SK-N-SH treated with all-trans-retinoic acid at 6 μM for 48 hours (cell line): ENCODE measurements at regions not wholly inside any gene's neighbourhood (a gene's known extent, or its start where the extent isn't known, plus 50 kb on each side); places are given as distances from the start of the nearest gene placed in this dataset.

Source experiments
- ATAC-seq: fragments of 200-7000 bp; cut with Tn5 transposase; 3 replicates; pipeline ENCODE4 v1.9.1; 2020; ENCODE audit warnings: mild to moderate bottlenecking, moderate library complexity
- ARNTL ChIP-seq: fragments of 450-650 bp; formaldehyde crosslinking; IDR thresholded peaks from 2 replicates; pipeline ENCODE4 v1.5.0; 2020; ENCODE audit warnings: low read depth, mild to moderate bottlenecking, moderate library complexity, borderline replicate concordance
- BACH2 ChIP-seq: fragments of 250-450 bp; sonication (Bioruptor Pico); IDR thresholded peaks from 2 replicates; pipeline ENCODE4 v1.9.0; 2021; ENCODE audit warnings: mild to moderate bottlenecking, borderline replicate concordance
- CSRNP3 ChIP-seq: fragments of 250-450 bp; sonication (Bioruptor Pico); IDR thresholded peaks from 2 replicates; pipeline ENCODE4 v1.5.1; 2021; ENCODE audit warnings: mild to moderate bottlenecking, moderate library complexity
- ESRRG ChIP-seq: fragments of 250-450 bp; sonication (Bioruptor Pico); IDR thresholded peaks from 2 replicates; pipeline ENCODE4 v1.6.1; 2021; ENCODE audit warnings: mild to moderate bottlenecking
- GLIS3 ChIP-seq: fragments of 250-450 bp; sonication (Bioruptor Pico); IDR thresholded peaks from 2 replicates; pipeline ENCODE4 v1.5.0; 2020; ENCODE audit warnings: mild to moderate bottlenecking, moderate library complexity
- ISL1 ChIP-seq: fragments of 250-450 bp; sonication (Bioruptor Pico); IDR thresholded peaks from 2 replicates; pipeline ENCODE4 v2.1.2; 2022; ENCODE audit warnings: mild to moderate bottlenecking, moderate library complexity
- OSR1 ChIP-seq: fragments of 250-450 bp; sonication (Bioruptor Pico); IDR thresholded peaks from 2 replicates; pipeline ENCODE4 v1.8.0; 2022; ENCODE audit warnings: moderate library complexity, mild to moderate bottlenecking, inconsistent platforms
- PATZ1 ChIP-seq: fragments of 250-450 bp; sonication (Bioruptor Pico); IDR thresholded peaks from 2 replicates; pipeline ENCODE4 v1.8.0; 2020; ENCODE audit warnings: mild to moderate bottlenecking, moderate library complexity, borderline replicate concordance
- POU6F1 ChIP-seq: fragments of 250-450 bp; sonication (Bioruptor Pico); IDR thresholded peaks from 2 replicates; pipeline ENCODE4 v1.8.0; 2021; ENCODE audit warnings: low read depth, mild to moderate bottlenecking, moderate library complexity, borderline replicate concordance
- PPARA ChIP-seq: fragments of 250-450 bp; sonication (Bioruptor Pico); IDR thresholded peaks from 2 replicates; pipeline ENCODE4 v1.5.0; 2020; ENCODE audit warnings: mild to moderate bottlenecking, borderline replicate concordance
- RARB ChIP-seq: fragments of 250-450 bp; sonication (Bioruptor Pico); IDR thresholded peaks from 2 replicates; pipeline ENCODE4 v1.8.0; 2021; ENCODE audit warnings: mild to moderate bottlenecking, moderate library complexity
- SNAI2 ChIP-seq: fragments of 250-450 bp; sonication (Bioruptor Pico); IDR thresholded peaks from 2 replicates; pipeline ENCODE4 v1.5.0; 2020; ENCODE audit warnings: mild to moderate bottlenecking, moderate library complexity
- TCF4 ChIP-seq: fragments of 250-450 bp; sonication (Bioruptor Pico); IDR thresholded peaks from 2 replicates; pipeline ENCODE4 v1.8.0; 2021; ENCODE audit warnings: mild to moderate bottlenecking, moderate library complexity, borderline replicate concordance
- TOX ChIP-seq: fragments of 250-450 bp; sonication (Bioruptor Pico); IDR thresholded peaks from 2 replicates; pipeline ENCODE4 v1.8.0; 2021; ENCODE audit warnings: mild to moderate bottlenecking, moderate library complexity, borderline replicate concordance
- ZFP3 ChIP-seq: fragments of 250-450 bp; sonication (Bioruptor Pico); IDR thresholded peaks from 2 replicates; pipeline ENCODE4 v1.5.0; 2020; ENCODE audit warnings: mild to moderate bottlenecking, moderate library complexity
- ZFP30 ChIP-seq: fragments of 450-650 bp; formaldehyde crosslinking; IDR thresholded peaks from 2 replicates; pipeline ENCODE4 v1.5.0; 2022; ENCODE audit warnings: mild to moderate bottlenecking, moderate library complexity
- ZNF565 ChIP-seq: fragments of 450-650 bp; formaldehyde crosslinking; conservative IDR thresholded peaks from 2 replicates; pipeline ENCODE4 v1.5.0; 2020; ENCODE audit warnings: low read depth, mild to moderate bottlenecking, moderate library complexity
- ZNF70 ChIP-seq: fragments of 450-650 bp; formaldehyde crosslinking; IDR thresholded peaks from 2 replicates; pipeline ENCODE4 v1.5.0; 2020; ENCODE audit warnings: mild to moderate bottlenecking, moderate library complexity
- ZNF8 ChIP-seq: fragments of 450-650 bp; formaldehyde crosslinking; IDR thresholded peaks from 2 replicates; pipeline ENCODE4 v1.5.0; 2020; ENCODE audit warnings: mild to moderate bottlenecking, moderate library complexity
- TF ChIP-seq, protein P1 (sequence below): fragments of 250-450 bp; sonication (Bioruptor Pico); IDR thresholded peaks from 2 replicates; pipeline ENCODE4 v1.5.0; 2020; ENCODE audit warnings: mild to moderate bottlenecking, moderate library complexity

GRCh38 chr12:125579916-125580315, 514.7 kb downstream of the AACS start:
- no peak for TF ChIP-seq ARNTL
- no peak for TF ChIP-seq CSRNP3
- no peak for TF ChIP-seq PATZ1
- no peak for TF ChIP-seq ISL1 (CRISPR knock-in tag)
- no peak for TF ChIP-seq ZNF565 (CRISPR knock-in tag)
- TF ChIP-seq BACH2: no peak
- no peak for TF ChIP-seq ZFP3 (CRISPR knock-in tag)
- no peak for TF ChIP-seq GLIS3 (CRISPR knock-in tag)
- no peak for TF ChIP-seq OSR1 (CRISPR knock-in tag)
- TF ChIP-seq RARB (CRISPR knock-in tag): no peak
- no peak for TF ChIP-seq SNAI2 (CRISPR knock-in tag)
- TF ChIP-seq ZNF8 (CRISPR knock-in tag): no peak
- no peak for ATAC-seq

- ATAC-seq: no peak
- TF ChIP-seq ISL1 (CRISPR knock-in tag) (no peak), SNAI2 (CRISPR knock-in tag) (no peak), GLIS3 (CRISPR knock-in tag) (no peak), TOX (CRISPR knock-in tag) (no peak), TCF4 (CRISPR knock-in tag) (no peak), ZFP30 (CRISPR knock-in tag) (no peak), PPARA (CRISPR knock-in tag) (no peak)
Measured at GRCh38 chr12:125583071-125583470, 517.8 kb downstream of the AACS start.

- ATAC-seq: no peak
Measured at GRCh38 chr12:125586441-125586840, 521.2 kb downstream of the AACS start.

DNA sequence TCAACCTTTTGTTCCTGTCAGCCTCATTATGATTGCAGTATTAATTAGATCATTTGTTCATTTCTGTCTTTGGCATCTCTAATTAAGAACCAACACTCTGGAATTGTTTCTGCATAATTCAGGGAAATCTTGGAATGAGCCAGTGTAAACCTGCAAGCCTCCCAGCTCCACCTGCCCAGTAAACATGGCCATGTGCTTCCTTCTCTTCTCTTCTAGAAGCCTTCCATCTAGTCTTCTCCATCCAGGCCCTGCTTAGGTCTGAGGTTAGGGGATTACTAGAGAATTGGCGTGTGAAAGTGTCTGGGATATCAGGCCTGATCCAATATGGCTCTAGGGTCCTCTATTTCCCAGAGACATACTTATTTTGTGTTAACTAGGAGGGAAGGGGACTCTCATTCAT, 528.0 kb downstream of the AACS start:
- ATAC-seq: no peak
- no peak for TF ChIP-seq ZNF565 (CRISPR knock-in tag)
- TF ChIP-seq, protein P1, sequence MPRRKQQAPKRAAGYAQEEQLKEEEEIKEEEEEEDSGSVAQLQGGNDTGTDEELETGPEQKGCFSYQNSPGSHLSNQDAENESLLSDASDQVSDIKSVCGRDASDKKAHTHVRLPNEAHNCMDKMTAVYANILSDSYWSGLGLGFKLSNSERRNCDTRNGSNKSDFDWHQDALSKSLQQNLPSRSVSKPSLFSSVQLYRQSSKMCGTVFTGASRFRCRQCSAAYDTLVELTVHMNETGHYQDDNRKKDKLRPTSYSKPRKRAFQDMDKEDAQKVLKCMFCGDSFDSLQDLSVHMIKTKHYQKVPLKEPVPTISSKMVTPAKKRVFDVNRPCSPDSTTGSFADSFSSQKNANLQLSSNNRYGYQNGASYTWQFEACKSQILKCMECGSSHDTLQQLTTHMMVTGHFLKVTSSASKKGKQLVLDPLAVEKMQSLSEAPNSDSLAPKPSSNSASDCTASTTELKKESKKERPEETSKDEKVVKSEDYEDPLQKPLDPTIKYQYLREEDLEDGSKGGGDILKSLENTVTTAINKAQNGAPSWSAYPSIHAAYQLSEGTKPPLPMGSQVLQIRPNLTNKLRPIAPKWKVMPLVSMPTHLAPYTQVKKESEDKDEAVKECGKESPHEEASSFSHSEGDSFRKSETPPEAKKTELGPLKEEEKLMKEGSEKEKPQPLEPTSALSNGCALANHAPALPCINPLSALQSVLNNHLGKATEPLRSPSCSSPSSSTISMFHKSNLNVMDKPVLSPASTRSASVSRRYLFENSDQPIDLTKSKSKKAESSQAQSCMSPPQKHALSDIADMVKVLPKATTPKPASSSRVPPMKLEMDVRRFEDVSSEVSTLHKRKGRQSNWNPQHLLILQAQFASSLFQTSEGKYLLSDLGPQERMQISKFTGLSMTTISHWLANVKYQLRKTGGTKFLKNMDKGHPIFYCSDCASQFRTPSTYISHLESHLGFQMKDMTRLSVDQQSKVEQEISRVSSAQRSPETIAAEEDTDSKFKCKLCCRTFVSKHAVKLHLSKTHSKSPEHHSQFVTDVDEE (CRISPR knock-in tag): no peak
- TF ChIP-seq PPARA (CRISPR knock-in tag): no peak
- no peak for TF ChIP-seq ESRRG (CRISPR knock-in tag)
- no peak for TF ChIP-seq OSR1 (CRISPR knock-in tag)

More at GRCh38 chr12:125586441-125586840, 521.2 kb downstream of the AACS start:
- TF ChIP-seq TOX (CRISPR knock-in tag) (no peak), ZFP3 (CRISPR knock-in tag) (no peak), ZNF565 (CRISPR knock-in tag) (no peak), TCF4 (CRISPR knock-in tag) (no peak), GLIS3 (CRISPR knock-in tag) (no peak), ZNF70 (CRISPR knock-in tag) (no peak), PPARA (CRISPR knock-in tag) (no peak), POU6F1 (CRISPR knock-in tag) (no peak)
